HAP-1 (cell line): ENCODE measurements at regions not wholly inside any gene's neighbourhood (a gene's known extent, or its start where the extent isn't known, plus 50 kb on each side); places are given as distances from the start of the nearest gene placed in this dataset.
"Not testable (repeated sequence)": the region's sequence is repeated elsewhere in the genome, so short reads cannot be mapped to it uniquely, and the experiment has no call there.

ENCODE experiments used
- DNase-seq, 2 experiments: peaks; one replicate each; pipeline ENCODE4 v3.0.0-alpha.2; 2016 to 2020; ENCODE audit warnings: low spot score in 2 of 2
- H3K27me3 ChIP-seq: fragments of 250-450 bp; sonication (Bioruptor Pico); 2 replicates; pipeline ENCODE4 v1.5.1; 2020; ENCODE audit warnings: low read depth, mild to moderate bottlenecking, moderate library complexity
- H3K36me3 ChIP-seq: fragments of 250-450 bp; sonication (Bioruptor Pico); replicated peaks from 2 replicates; pipeline ENCODE4 v1.5.1; 2020; ENCODE audit warnings: mild to moderate bottlenecking
- H3K4me1 ChIP-seq: fragments of 250-450 bp; sonication (Bioruptor Pico); 2 replicates; pipeline ENCODE4 v1.5.1; 2020; ENCODE audit warnings: mild to moderate bottlenecking
- H3K4me3 ChIP-seq: fragments of 250-450 bp; sonication (Bioruptor Pico); 2 replicates; pipeline ENCODE4 v1.5.1; 2020; ENCODE audit warnings: mild to moderate bottlenecking, moderate library complexity
- H3K9me3 ChIP-seq: fragments of 250-450 bp; sonication (Bioruptor Pico); 2 replicates; pipeline ENCODE4 v1.5.1; 2020; ENCODE audit warnings: mild to moderate bottlenecking, moderate library complexity
- in situ Hi-C: fragments of 300-500 bp; cut with MboI; formaldehyde crosslinking; loops from 3 replicates; pipeline ENCODE4 v1.14.3; 2020; ENCODE audit warnings: low sequenced_read_pairs, inconsistent platforms, mixed read lengths

- no peak for DNase-seq
- Histone ChIP-seq H3K36me3 (no peaks in the 10 kb centered on the region), H3K4me3 (no peak overlapping the region), H3K9me3 (no peaks in the 10 kb centered on the region), H3K27me3 (peaks cover 17% of the 10 kb centered on the region), H3K4me1 (peaks cover 4% of the 10 kb centered on the region)
- in situ Hi-C loops, result no loop called here
These were observed 101.3 kb downstream of the AKAP11 start for GRCh38 chr13:42373048-42373812.

GRCh38 chr13:42375663-42376062 lies 103.7 kb downstream of the AKAP11 start:
- Histone ChIP-seq H3K9me3 (no peaks in the 10 kb centered on the region), H3K27me3 (peaks cover 17% of the 10 kb centered on the region), H3K4me1 (no peaks in the 10 kb centered on the region), H3K36me3 (no peaks in the 10 kb centered on the region), H3K4me3 (no peak overlapping the region)
- in situ Hi-C loops, result no loop called here
- DNase-seq, result no peak

GRCh38 chr13:42377640-42378382 lies 105.9 kb downstream of the AKAP11 start:
- Histone ChIP-seq H3K27me3 (peaks cover 14% of the 10 kb centered on the region), H3K4me1 (no peaks in the 10 kb centered on the region), H3K9me3 (no peaks in the 10 kb centered on the region), H3K4me3 (no peak overlapping the region), H3K36me3 (no peaks in the 10 kb centered on the region)
- no peak for DNase-seq
- in situ Hi-C loops, result no loop called here

- H3K27me3 ChIP-seq, result peaks cover 14% of the 10 kb centered on the region
- H3K36me3 ChIP-seq, result no peaks in the 10 kb centered on the region
- H3K4me1 ChIP-seq, result no peaks in the 10 kb centered on the region
- no peak overlapping the region for H3K4me3 ChIP-seq
- in situ Hi-C loops, result no loop called here
- H3K9me3 ChIP-seq, result no peaks in the 10 kb centered on the region
- no peak for DNase-seq
These were observed 106.4 kb downstream of the AKAP11 start for GRCh38 chr13:42378383-42378780.

GRCh38 chr13:42379241-42379640 lies 107.3 kb downstream of the AKAP11 start:
- in situ Hi-C loops, result no loop called here
- Histone ChIP-seq H3K36me3 (no peaks in the 10 kb centered on the region), H3K4me3 (no peak overlapping the region), H3K4me1 (no peaks in the 10 kb centered on the region), H3K9me3 (no peaks in the 10 kb centered on the region), H3K27me3 (peaks cover 11% of the 10 kb centered on the region)
- DNase-seq, result no peak

- Histone ChIP-seq H3K4me3 (no peak overlapping the region), H3K27me3 (peaks cover 5% of the 10 kb centered on the region), H3K36me3 (no peaks in the 10 kb centered on the region), H3K4me1 (no peaks in the 10 kb centered on the region), H3K9me3 (no peaks in the 10 kb centered on the region)
- in situ Hi-C loops, result no loop called here
- no peak for DNase-seq
These were observed 108.6 kb downstream of the AKAP11 start for GRCh38 chr13:42380420-42381164.

- no peaks in the 10 kb centered on the region for H3K36me3 ChIP-seq
- no peak overlapping the region for H3K4me3 ChIP-seq
- in situ Hi-C loops, result no loop called here
- H3K4me1 ChIP-seq, result no peaks in the 10 kb centered on the region
- H3K27me3 ChIP-seq, result peaks cover 3% of the 10 kb centered on the region
- no peak for DNase-seq
- H3K9me3 ChIP-seq, result no peaks in the 10 kb centered on the region
These were observed 109.1 kb downstream of the AKAP11 start for GRCh38 chr13:42381165-42381425.

GRCh38 chr13:42381426-42381825 lies 109.5 kb downstream of the AKAP11 start:
- DNase-seq, H3K36me3 ChIP-seq, H3K4me1 ChIP-seq, H3K9me3 ChIP-seq, in situ Hi-C loops, H3K27me3 ChIP-seq, H3K4me3 ChIP-seq: not testable (repeated sequence)

GRCh38 chr13:42383025-42383424 lies 111.1 kb downstream of the AKAP11 start:
- Histone ChIP-seq H3K4me1 (no peaks in the 10 kb centered on the region; the same call in 1 of the 2 replicates), H3K9me3 (no peaks in the 10 kb centered on the region), H3K4me3 (no peak overlapping the region), H3K27me3 (no peaks in the 10 kb centered on the region), H3K36me3 (no peaks in the 10 kb centered on the region)
- in situ Hi-C loops, result no loop called here
- DNase-seq, result no peak

GRCh38 chr13:42384265-42384664 lies 112.3 kb downstream of the AKAP11 start:
- no peaks in the 10 kb centered on the region; the same call in 1 of the 2 replicates for H3K4me1 ChIP-seq
- DNase-seq, result no peak
- in situ Hi-C loops, result no loop called here
- H3K4me3 ChIP-seq, result no peak overlapping the region
- no peaks in the 10 kb centered on the region for H3K36me3 ChIP-seq
- H3K27me3 ChIP-seq, result no peaks in the 10 kb centered on the region
- no peaks in the 10 kb centered on the region for H3K9me3 ChIP-seq

- Histone ChIP-seq H3K36me3 (no peaks in the 10 kb centered on the region), H3K4me3 (no peak overlapping the region), H3K4me1 (no peaks in the 10 kb centered on the region; the same call in 1 of the 2 replicates), H3K27me3 (no peaks in the 10 kb centered on the region), H3K9me3 (no peaks in the 10 kb centered on the region)
- in situ Hi-C loops, result no loop called here
- DNase-seq, result no peak
These were observed 116.4 kb downstream of the AKAP11 start for GRCh38 chr13:42388326-42388725.

- H3K4me1 ChIP-seq, result no peaks in the 10 kb centered on the region; the same call in 1 of the 2 replicates
- no peak for DNase-seq
- no peaks in the 10 kb centered on the region for H3K27me3 ChIP-seq
- H3K9me3 ChIP-seq, result no peaks in the 10 kb centered on the region
- in situ Hi-C loops, result no loop called here
- H3K4me3 ChIP-seq, result no peak overlapping the region
- no peaks in the 10 kb centered on the region for H3K36me3 ChIP-seq
These were observed 117.1 kb downstream of the AKAP11 start for GRCh38 chr13:42389041-42389440.

GRCh38 chr13:42392180-42392579 lies 120.2 kb downstream of the AKAP11 start:
- Histone ChIP-seq H3K4me1 (no peaks in the 10 kb centered on the region; the same call in 1 of the 2 replicates), H3K9me3 (no peaks in the 10 kb centered on the region), H3K36me3 (no peaks in the 10 kb centered on the region), H3K4me3 (no peak overlapping the region), H3K27me3 (no peaks in the 10 kb centered on the region)
- no peak for DNase-seq
- in situ Hi-C loops, result no loop called here
